Stomach (tissue), 8 donors: ENCODE measurements at regions not wholly inside any gene's neighbourhood (a gene's known extent, or its start where the extent isn't known, plus 50 kb on each side); places are given as distances from the start of the nearest gene placed in this dataset.
"Not testable (repeated sequence)": the region's sequence is repeated elsewhere in the genome, so short reads cannot be mapped to it uniquely, and the experiment has no call there.

Source experiments
- DNase-seq, 2 donors: peaks; one replicate each; pipeline versions ENCODE4 v3.0.0 to v3.0.0-alpha.2; 2013 to 2019
- H3K27ac ChIP-seq, 5 donors: fragments of 200-600 bp in 4 of 5; sonication (generic) in 4 of 5; one replicate each; pipeline ENCODE4 v1.5.1; 2013 to 2019; ENCODE audit warnings: mild to moderate bottlenecking in 1 of 5, moderate library complexity in 1 of 5
- H3K27me3 ChIP-seq, 3 donors: fragments of 200-600 bp; sonication (generic); one replicate each; pipeline ENCODE4 v1.5.1; 2017 to 2019; ENCODE audit warnings: mixed run types in 1 of 3
- H3K36me3 ChIP-seq, 4 donors: fragments of 200-600 bp; sonication (generic); 1 replicate in 3 of 4; 2 replicates in 1 of 4; pipeline ENCODE4 v1.5.1; 2016 to 2019
- H3K4me1 ChIP-seq, 4 donors: fragments of 200-600 bp; sonication (generic); one replicate each; pipeline ENCODE4 v1.5.1; 2016 to 2019
- H3K4me3 ChIP-seq, 4 donors: fragments of 200-600 bp; sonication (generic) in 3 of 4; one replicate each; pipeline ENCODE4 v1.5.1; 2016 to 2019; ENCODE audit warnings: mild to moderate bottlenecking in 1 of 4
- H3K9me3 ChIP-seq, 4 donors: fragments of 200-600 bp; sonication (generic); one replicate each; pipeline ENCODE4 v1.5.1; 2016 to 2019
- CTCF ChIP-seq, 7 experiments: fragments of 450-650 bp in 4 of 7; fragments of 200-600 bp in 3 of 7; sonication (generic) in 3 of 7; IDR thresholded peaks; one replicate each; pipeline ENCODE4 v1.5.1; 2016 to 2019; ENCODE audit warnings: antibody characterized with exemption in 7 of 7, control low read depth in 2 of 7, mild to moderate bottlenecking in 1 of 7
- EP300 ChIP-seq: sonication (generic); formaldehyde crosslinking; IDR thresholded peaks from one replicate; pipeline ENCODE4 v1.6.1; 2017; ENCODE audit warnings: antibody characterized with exemption
- POLR2A ChIP-seq, 4 donors: fragments of 450-650 bp; IDR thresholded peaks; one replicate each; pipeline ENCODE4 v1.6.1; 2016; ENCODE audit warnings: antibody characterized with exemption in 4 of 4, control low read depth in 2 of 4, mild to moderate bottlenecking in 1 of 4, moderate library complexity in 1 of 4
- POLR2AphosphoS5 ChIP-seq, 3 donors: sonication (generic); formaldehyde crosslinking; IDR thresholded peaks; one replicate each; pipeline ENCODE4 v1.6.1; 2016; ENCODE audit warnings: antibody characterized with exemption in 3 of 3
- WGBS, 5 donors: extraction: QIAGEN DNeasy Blood & Tissue Kit in 3 of 5; methylation state at CpG; one replicate each; pipeline versions ENCODE4 v1.1.5 to v1.1.7; 2013 to 2018; 5-methylcytosine and 5-hydroxymethylcytosine counted together
- intact Hi-C: fragments of 100-400 bp; cut with DNase I; formaldehyde crosslinking; loops from one replicate; pipeline ENCODE4 v1.15.1; 2023; ENCODE audit warnings: low total_unique reads
- donor health status: healthy with polysubstance abuse.
- donor health status: Bipolar disorder and iron deficiency.
- donor health status: healthy.

DNA sequence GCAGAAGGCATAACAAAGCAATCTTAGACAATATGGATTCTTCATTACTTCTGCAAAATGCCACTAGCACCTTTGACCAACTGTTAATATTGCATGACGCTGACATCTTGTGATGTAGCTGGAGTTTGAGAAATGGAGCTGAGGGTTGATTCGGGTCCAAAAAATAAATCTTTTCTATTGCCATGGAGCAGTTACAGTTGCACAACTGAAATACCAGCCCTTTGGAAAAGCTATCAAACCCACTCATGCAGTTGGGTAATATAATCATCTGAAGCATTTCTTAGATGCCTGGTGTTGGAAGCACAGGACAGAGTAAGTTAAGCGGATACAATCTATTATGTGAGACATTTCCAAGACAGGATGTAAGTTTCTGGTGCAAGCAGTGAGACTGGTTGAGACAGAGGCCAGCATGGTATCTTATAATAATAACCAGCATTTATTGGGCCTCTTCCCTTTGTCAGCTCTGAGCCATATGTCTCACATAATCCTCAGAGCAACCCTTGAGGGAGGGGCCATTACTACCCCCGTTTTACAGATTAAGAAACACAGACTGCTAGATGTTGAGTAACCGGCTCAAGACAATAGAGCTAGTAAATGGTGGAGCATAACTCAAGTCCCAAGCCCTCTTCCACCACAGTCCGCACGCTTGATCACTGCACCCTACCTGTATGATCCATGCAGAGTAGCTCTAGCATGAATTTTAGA, 74.9 kb upstream of the CAPRIN1 start:
- Histone ChIP-seq H3K9me3 (no peaks in the 10 kb centered on the region), H3K27me3 (no peaks in the 10 kb centered on the region), H3K27ac (no peak overlapping the region), H3K4me3 (no peak overlapping the region), H3K4me1 (no peaks in the 10 kb centered on the region), H3K36me3 (no peaks in the 10 kb centered on the region)
- 69 to 87% (median 83%) methylated on average over 7 of the region's 7 CpGs for WGBS, 5 donors
- TF ChIP-seq EP300, result no peak
- no peak for DNase-seq
- intact Hi-C loops, result no loop called here

DNA sequence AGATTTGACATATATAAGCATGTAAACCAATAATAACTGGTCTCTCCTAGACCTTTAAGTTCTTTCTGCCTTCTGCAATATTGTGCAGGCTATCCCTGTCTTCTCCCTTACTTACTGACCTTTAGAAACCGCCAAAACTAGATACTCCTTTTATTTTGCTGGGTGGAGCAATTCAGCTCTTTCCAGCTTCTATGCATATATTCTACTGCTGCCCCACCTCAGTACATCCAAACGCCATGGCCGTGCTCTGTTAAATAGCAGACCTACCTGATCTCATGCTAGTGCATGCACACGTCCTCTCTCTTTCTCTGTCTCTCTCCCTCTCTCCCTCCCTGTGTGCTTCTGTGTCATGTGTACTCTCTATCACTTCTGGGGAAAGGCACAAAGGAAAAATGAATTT, 76.7 kb upstream of the CAPRIN1 start:
- Histone ChIP-seq H3K9me3 (no peaks in the 10 kb centered on the region), H3K27ac (no peak overlapping the region), H3K27me3 (no peaks in the 10 kb centered on the region), H3K4me1 (peaks cover 0 to 6% (median 2%) of the 10 kb centered on the region in 4 donors), H3K36me3 (no peaks in the 10 kb centered on the region), H3K4me3 (no peak overlapping the region)
- WGBS, 5 donors, result 56 to 62% (median 59%) methylated on average over 4 of the region's 4 CpGs
- DNase-seq, result no peak
- intact Hi-C loops, result no loop called here
- TF ChIP-seq POLR2AphosphoS5 (IDR thresholded peaks at IDR 0.05) (no peak), EP300 (no peak), CTCF (IDR thresholded peaks at IDR 0.05) (no peak), POLR2A (IDR thresholded peaks at IDR 0.05) (no peak)

DNA sequence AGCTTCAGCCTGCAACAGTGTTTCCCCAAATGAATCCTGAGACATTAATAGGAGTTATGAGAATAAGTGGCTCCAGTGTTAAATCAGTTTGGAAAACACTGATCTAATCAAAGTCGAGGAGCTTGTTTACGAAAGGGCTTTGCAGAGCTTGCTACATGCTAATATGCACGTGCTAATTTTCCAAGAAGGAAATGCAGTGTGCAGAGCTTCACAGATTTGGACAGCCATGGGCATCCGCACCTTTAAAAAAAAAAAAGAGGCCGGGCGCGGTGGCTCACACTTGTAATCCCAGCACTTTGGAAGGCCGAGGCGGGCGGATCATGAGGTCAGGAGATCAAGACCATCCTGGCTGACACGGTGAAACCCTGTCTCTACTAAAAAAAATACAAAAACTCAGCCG, 79.7 kb upstream of the LMO2 start:
- H3K4me3 ChIP-seq, H3K27ac ChIP-seq, H3K27me3 ChIP-seq, intact Hi-C loops, H3K9me3 ChIP-seq, H3K36me3 ChIP-seq, H3K4me1 ChIP-seq: not testable (repeated sequence)
- 48 to 68% (median 50%) methylated on average over 11 to 12 of the region's 12 CpGs for WGBS, 5 donors
- peak in 1 of 2 donors; percentile 9 for DNase-seq

- H3K36me3 ChIP-seq, result no peaks in the 10 kb centered on the region
- peaks cover 0 to 6% (median 2%) of the 10 kb centered on the region in 4 donors for H3K4me1 ChIP-seq
- no peak overlapping the region for H3K27ac ChIP-seq
- WGBS, 5 donors, result 12 to 20% (median 17%) methylated on average over 8 of the region's 8 CpGs
- H3K4me3 ChIP-seq, result no peak overlapping the region
- H3K27me3 ChIP-seq, result no peaks in the 10 kb centered on the region
- no peaks in the 10 kb centered on the region for H3K9me3 ChIP-seq
- intact Hi-C loops, result no loop called here
- peak in 5 of 7 experiments; percentile 27 to 58 (median 49) for TF ChIP-seq CTCF (IDR thresholded peaks at IDR 0.05)
- TF ChIP-seq EP300, result no peak
- TF ChIP-seq POLR2A (IDR thresholded peaks at IDR 0.05), result no peak
- TF ChIP-seq POLR2AphosphoS5 (IDR thresholded peaks at IDR 0.05), result no peak
- peak; percentile 30 to 84 for DNase-seq
Measured at GRCh38 chr11:33970984-33971466, 79.1 kb upstream of the LMO2 start.

DNA sequence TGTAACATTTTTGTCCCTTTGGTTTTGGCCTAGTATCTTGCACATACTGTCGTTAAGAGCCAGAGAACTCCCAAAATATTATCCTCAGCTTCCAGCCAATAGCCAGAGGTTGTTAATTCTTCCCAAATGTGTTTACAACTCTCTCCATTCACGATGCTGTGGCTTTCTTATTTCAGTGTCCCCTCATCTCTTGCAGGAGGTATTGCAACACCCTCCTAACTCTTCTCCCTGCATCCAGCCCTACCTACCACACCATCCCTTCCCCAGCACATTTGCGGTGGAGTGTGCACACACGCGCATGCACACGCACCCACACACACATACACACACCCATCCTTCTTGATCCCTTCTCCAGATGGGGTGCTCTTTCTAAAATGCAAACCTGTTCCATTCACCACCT, 75.6 kb upstream of the LMO2 start:
- Histone ChIP-seq H3K36me3 (no peaks in the 10 kb centered on the region), H3K4me3 (no peak overlapping the region), H3K4me1 (peaks cover 0 to 6% (median 2%) of the 10 kb centered on the region in 4 donors), H3K27ac (no peak overlapping the region), H3K27me3 (no peaks in the 10 kb centered on the region), H3K9me3 (no peaks in the 10 kb centered on the region)
- 78 to 88% (median 87%) methylated on average over 6 of the region's 6 CpGs for WGBS, 5 donors
- intact Hi-C loops, result loop anchor here (5.0 kb wide), 1 partner anchor 110 kb away; no protein-coding TSS in a partner anchor
- TF ChIP-seq CTCF (IDR thresholded peaks at IDR 0.05), result no peak
- no peak for TF ChIP-seq POLR2A (IDR thresholded peaks at IDR 0.05)
- TF ChIP-seq POLR2AphosphoS5 (IDR thresholded peaks at IDR 0.05), result no peak
- DNase-seq, result no peak
